ENCODE measurements at regions not wholly inside any gene's neighbourhood (a gene's known extent, or its start where the extent isn't known, plus 50 kb on each side); places are given as distances from the start of the nearest gene placed in this dataset.

DNA sequence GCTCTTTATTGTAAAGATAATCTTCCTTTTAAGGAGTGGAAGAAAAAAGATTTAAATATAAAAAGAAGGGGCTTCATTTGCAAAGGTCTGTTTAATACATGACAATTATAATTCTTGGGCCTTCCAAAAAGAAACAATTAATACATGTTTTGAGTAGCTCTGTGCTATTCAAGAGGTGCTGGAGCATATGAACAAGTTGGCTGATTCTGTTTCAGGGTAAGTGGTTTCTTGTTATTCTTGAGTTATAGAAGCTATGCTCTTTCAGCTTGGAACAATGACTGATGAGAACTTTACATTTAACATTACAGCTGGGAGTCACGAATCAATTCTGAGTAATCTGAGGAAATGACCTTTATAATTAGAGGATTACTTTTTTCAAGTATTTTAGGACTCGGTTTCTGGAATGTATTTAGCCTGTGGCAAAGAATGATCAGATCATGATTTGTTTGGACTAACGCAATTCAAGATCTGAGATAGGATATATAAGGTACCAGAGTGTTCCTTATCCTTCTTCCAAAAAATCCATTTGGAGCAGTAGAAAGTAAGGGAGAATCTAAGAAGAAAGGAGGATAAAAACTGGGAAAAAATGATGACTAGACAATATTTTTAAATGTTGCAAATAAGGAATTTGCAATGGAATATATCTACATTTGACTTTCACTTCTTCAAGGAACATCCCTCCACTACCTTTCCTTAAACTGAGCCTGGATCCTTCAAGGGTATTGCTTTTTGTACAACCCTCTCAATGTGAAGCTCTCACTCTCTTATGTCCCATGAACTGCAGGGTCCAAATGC, 77.1 kb upstream of the KCTD3 start:
- TF ChIP-seq EZH2 (IDR thresholded peaks at IDR 0.05), result no peak
- TF ChIP-seq EZH2phosphoT487 (IDR thresholded peaks at IDR 0.05), result no peak
- no peak for TF ChIP-seq CTCF (IDR thresholded peaks at IDR 0.05)
